Gastrocnemius medialis (tissue), 4 donors: ENCODE measurements at regions not wholly inside any gene's neighbourhood (a gene's known extent, or its start where the extent isn't known, plus 50 kb on each side); places are given as distances from the start of the nearest gene placed in this dataset.
"Not testable (repeated sequence)": the region's sequence is repeated elsewhere in the genome, so short reads cannot be mapped to it uniquely, and the experiment has no call there.

Experiments
- ATAC-seq, 2 donors: fragments of 150-250 bp; one replicate each; pipeline ENCODE4 v1.9.1; 2016
- DNase-seq, 2 donors: peaks; one replicate each; pipeline ENCODE4 v3.0.0-alpha.2; 2019
- H3K27ac ChIP-seq, 4 donors: fragments of 200-600 bp; sonication (generic); 1 replicate in 1 of 4; 2 replicates in 3 of 4; pipeline ENCODE4 v1.5.1; 2016 to 2018; ENCODE audit warnings: mild to moderate bottlenecking in 2 of 4, moderate library complexity in 1 of 4
- H3K27me3 ChIP-seq, 3 donors: fragments of 200-600 bp; sonication (generic) in 2 of 3; 1 replicate in 1 of 3; 2 replicates in 2 of 3; pipeline versions ENCODE4 v1.5.1 to v1.6.0; 2016 to 2019; ENCODE audit warnings: mild to moderate bottlenecking in 1 of 3, moderate library complexity in 1 of 3
- H3K36me3 ChIP-seq, 2 donors: fragments of 200-600 bp; sonication (generic) in 1 of 2; one replicate each; pipeline ENCODE4 v1.5.1; 2017 to 2018
- H3K4me1 ChIP-seq, 2 donors: fragments of 200-600 bp; sonication (generic) in 1 of 2; one replicate each; pipeline ENCODE4 v1.5.1; 2016 to 2017; ENCODE audit warnings: mild to moderate bottlenecking in 2 of 2
- H3K4me3 ChIP-seq, 4 donors: fragments of 200-600 bp; sonication (generic) in 3 of 4; 1 replicate in 1 of 4; 2 replicates in 3 of 4; pipeline ENCODE4 v1.5.1; 2016 to 2019; ENCODE audit warnings: mild to moderate bottlenecking in 2 of 4
- H3K9me3 ChIP-seq, 3 donors: fragments of 200-600 bp; sonication (generic) in 2 of 3; 1 replicate in 1 of 3; 2 replicates in 2 of 3; pipeline ENCODE4 v1.5.1; 2016 to 2019
- in situ Hi-C, 4 donors: fragments of 200-750 bp; cut with MboI; loops; one replicate each; pipeline versions ENCODE4 v1.15.0 to v1.8.0; 2017; ENCODE audit warnings: low sequenced_read_pairs in 4 of 4
- intact Hi-C: fragments of 100-400 bp; cut with DNase I; formaldehyde crosslinking; loops from one replicate; pipeline ENCODE4 v1.15.1; 2023; ENCODE audit warnings: low total_unique reads
- TF ChIP-seq, protein P1 (sequence below), 5 experiments: fragments of 450-650 bp in 3 of 5; fragments of 200-600 bp in 2 of 5; sonication (generic) in 2 of 5; IDR thresholded peaks in 4 of 5; conservative IDR thresholded peaks in 1 of 5; 1 replicate in 4 of 5; 2 replicates in 1 of 5; pipeline ENCODE4 v1.5.1; 2016 to 2019; ENCODE audit warnings: antibody characterized with exemption in 5 of 5, mild to moderate bottlenecking in 3 of 5, moderate library complexity in 3 of 5

DNA sequence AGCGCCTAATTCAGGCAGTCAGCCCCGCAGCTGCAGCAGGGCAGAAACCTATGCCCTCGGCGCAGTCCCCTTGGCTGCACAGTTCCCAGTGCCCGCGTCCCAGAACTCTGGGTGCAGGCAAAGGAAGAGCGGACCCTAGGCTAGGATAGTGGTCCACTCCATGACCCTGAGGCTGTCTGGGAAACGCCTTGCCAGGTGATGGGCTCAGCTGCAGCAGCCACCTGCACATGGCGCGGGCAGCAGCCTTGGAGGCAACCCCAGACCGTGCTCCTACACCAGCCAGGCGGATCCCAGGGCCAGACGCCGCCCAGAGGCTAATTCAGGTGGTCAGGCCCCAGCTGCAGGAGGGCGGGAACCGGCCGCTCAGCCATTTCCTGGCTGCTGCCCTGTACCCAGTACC is 83.0 kb downstream of the POTEC start:
- DNase-seq, intact Hi-C loops, H3K4me1 ChIP-seq, H3K4me3 ChIP-seq, H3K36me3 ChIP-seq, H3K9me3 ChIP-seq, H3K27ac ChIP-seq, H3K27me3 ChIP-seq, in situ Hi-C loops, ATAC-seq: not testable (repeated sequence)

- ATAC-seq, DNase-seq, H3K27ac ChIP-seq, H3K4me1 ChIP-seq, in situ Hi-C loops, H3K36me3 ChIP-seq, H3K9me3 ChIP-seq, H3K4me3 ChIP-seq, H3K27me3 ChIP-seq, intact Hi-C loops: not testable (repeated sequence)
Measured at GRCh38 chr18:14459826-14460225, 83.6 kb downstream of the POTEC start.

- TF ChIP-seq, protein P1, sequence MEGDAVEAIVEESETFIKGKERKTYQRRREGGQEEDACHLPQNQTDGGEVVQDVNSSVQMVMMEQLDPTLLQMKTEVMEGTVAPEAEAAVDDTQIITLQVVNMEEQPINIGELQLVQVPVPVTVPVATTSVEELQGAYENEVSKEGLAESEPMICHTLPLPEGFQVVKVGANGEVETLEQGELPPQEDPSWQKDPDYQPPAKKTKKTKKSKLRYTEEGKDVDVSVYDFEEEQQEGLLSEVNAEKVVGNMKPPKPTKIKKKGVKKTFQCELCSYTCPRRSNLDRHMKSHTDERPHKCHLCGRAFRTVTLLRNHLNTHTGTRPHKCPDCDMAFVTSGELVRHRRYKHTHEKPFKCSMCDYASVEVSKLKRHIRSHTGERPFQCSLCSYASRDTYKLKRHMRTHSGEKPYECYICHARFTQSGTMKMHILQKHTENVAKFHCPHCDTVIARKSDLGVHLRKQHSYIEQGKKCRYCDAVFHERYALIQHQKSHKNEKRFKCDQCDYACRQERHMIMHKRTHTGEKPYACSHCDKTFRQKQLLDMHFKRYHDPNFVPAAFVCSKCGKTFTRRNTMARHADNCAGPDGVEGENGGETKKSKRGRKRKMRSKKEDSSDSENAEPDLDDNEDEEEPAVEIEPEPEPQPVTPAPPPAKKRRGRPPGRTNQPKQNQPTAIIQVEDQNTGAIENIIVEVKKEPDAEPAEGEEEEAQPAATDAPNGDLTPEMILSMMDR (IDR thresholded peaks at IDR 0.05 in 4 of 5, conservative IDR thresholded peaks at IDR 0.05 in 1 of 5): peak in 4 of 5 experiments; percentile 10 to 72 (median 50)
- intact Hi-C loops: not testable (repeated sequence)
Measured at GRCh38 chr18:14458009-14458945, 85.1 kb downstream of the POTEC start.

DNA sequence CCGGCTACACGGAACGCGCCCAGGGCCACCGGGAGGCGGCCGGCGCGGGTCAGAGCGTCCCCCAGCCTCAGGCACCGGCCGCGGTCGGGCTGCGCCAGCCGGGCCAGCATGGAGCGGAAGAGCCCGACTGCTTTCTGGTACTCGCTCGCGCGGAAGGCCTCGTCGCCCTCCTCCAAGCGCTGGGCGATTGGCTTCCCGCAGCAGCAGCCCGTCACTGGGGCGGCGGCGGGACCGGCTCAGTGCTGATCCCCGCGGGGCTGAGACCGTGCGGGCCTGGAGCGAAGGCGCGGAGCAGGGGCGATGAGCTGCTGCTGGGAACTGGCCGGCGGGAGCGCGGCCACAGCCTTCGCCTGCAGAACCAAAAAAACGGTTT is 92.8 kb downstream of the POTEC start:
- H3K9me3 ChIP-seq, H3K36me3 ChIP-seq, in situ Hi-C loops, DNase-seq, H3K27me3 ChIP-seq, H3K4me1 ChIP-seq, intact Hi-C loops, ATAC-seq: not testable (repeated sequence)
- Histone ChIP-seq H3K4me3 (peak overlapping the region; percentile 47 to 57 (median 52)), H3K27ac (peak overlapping the region; percentile 49 to 76 (median 62))

More at GRCh38 chr18:14458009-14458945, 85.1 kb downstream of the POTEC start:
- H3K9me3 ChIP-seq, H3K27ac ChIP-seq, H3K4me1 ChIP-seq, in situ Hi-C loops, H3K27me3 ChIP-seq, ATAC-seq, H3K36me3 ChIP-seq: not testable (repeated sequence)
- peak overlapping the region in 3 of 4 donors; percentile 6 to 49 (median 46) for H3K4me3 ChIP-seq
- DNase-seq: peak; percentile 27 to 58

GRCh38 chr18:14449995-14450636 is 93.3 kb downstream of the POTEC start:
- H3K27ac ChIP-seq: peak overlapping the region; percentile 49 to 76 (median 62)
- peak; percentile 83 to 90 for ATAC-seq

GRCh38 chr18:14449062-14449461 is 94.3 kb downstream of the POTEC start:
- in situ Hi-C loops, H3K9me3 ChIP-seq, H3K27me3 ChIP-seq, H3K36me3 ChIP-seq, H3K4me3 ChIP-seq, ATAC-seq, intact Hi-C loops, DNase-seq, H3K4me1 ChIP-seq, H3K27ac ChIP-seq: not testable (repeated sequence)

More at GRCh38 chr18:14449995-14450636, 93.3 kb downstream of the POTEC start:
- H3K4me3 ChIP-seq: peak overlapping the region; percentile 47 to 57 (median 52)
- DNase-seq: peak in 1 of 2 donors; percentile 44
- intact Hi-C loops, H3K36me3 ChIP-seq, H3K9me3 ChIP-seq, H3K4me1 ChIP-seq, H3K27me3 ChIP-seq, in situ Hi-C loops: not testable (repeated sequence)

- intact Hi-C loops, H3K27me3 ChIP-seq, H3K4me1 ChIP-seq, H3K27ac ChIP-seq, in situ Hi-C loops, ATAC-seq, H3K36me3 ChIP-seq, H3K4me3 ChIP-seq, H3K9me3 ChIP-seq, DNase-seq: not testable (repeated sequence)
Measured at GRCh38 chr18:14447715-14448114, 95.7 kb downstream of the POTEC start.

- H3K4me1 ChIP-seq, ATAC-seq, H3K36me3 ChIP-seq, intact Hi-C loops, H3K4me3 ChIP-seq, H3K9me3 ChIP-seq, H3K27ac ChIP-seq, in situ Hi-C loops, H3K27me3 ChIP-seq, DNase-seq: not testable (repeated sequence)
Measured at GRCh38 chr18:14435460-14435859, 107.9 kb downstream of the POTEC start.

DNA sequence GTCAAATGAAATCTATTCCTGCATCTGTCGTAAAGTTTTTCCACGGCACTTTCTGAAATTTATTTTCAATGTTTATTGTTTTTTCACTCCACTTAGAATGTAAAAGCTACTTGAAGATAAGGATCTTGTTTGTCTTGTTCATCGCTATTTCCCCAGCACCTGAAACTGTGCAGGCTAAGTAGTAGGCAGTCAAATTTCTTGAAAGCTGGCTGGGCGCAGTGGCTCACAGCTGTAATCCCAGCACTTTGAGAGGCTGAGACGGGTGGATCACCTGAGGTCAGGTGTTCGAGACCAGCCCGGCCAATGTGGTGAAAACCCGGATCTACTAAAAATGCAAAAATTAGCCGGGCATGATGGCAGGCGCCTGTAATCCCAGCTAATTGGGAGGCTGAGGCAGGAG is 111.0 kb downstream of the POTEC start:
- H3K4me3 ChIP-seq, H3K27ac ChIP-seq, H3K27me3 ChIP-seq, H3K36me3 ChIP-seq, DNase-seq, in situ Hi-C loops, H3K9me3 ChIP-seq, H3K4me1 ChIP-seq, intact Hi-C loops, ATAC-seq: not testable (repeated sequence)

DNA sequence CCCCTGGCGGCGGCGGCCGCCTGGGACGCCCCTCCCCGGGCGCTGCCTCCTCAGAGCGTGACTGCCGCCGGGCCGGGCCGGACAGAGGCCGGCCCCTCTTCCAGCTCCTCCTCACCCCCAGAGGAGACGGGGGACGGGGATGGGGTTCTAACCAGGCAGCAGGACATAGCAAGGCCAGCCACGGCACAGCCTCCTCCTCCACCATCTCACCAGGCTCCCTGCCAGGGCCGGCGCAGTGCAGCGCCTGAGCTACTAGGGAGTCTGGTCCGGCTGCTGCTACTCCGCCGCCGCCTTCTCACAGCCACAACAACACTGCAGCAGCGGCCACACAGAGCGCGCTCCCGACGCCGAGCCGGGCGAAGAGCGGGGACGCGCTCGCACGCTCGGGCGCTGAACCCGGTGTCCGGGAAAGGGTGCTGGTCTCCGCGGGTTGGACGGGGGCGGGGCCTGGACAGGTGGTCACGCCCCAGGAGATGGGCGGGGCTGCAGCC is 112.3 kb downstream of the POTEC start:
- intact Hi-C loops, H3K36me3 ChIP-seq, H3K27me3 ChIP-seq, in situ Hi-C loops, H3K4me1 ChIP-seq, ATAC-seq, H3K9me3 ChIP-seq: not testable (repeated sequence)
- DNase-seq: peak; percentile 25 to 65
- Histone ChIP-seq H3K4me3 (peak overlapping the region; percentile 53 to 67 (median 58)), H3K27ac (peak overlapping the region in 3 of 4 donors; percentile 49 to 69 (median 66))
